SU-DHL-6 (cell line): ENCODE measurements at regions not wholly inside any gene's neighbourhood (a gene's known extent, or its start where the extent isn't known, plus 50 kb on each side); places are given as distances from the start of the nearest gene placed in this dataset.

Experiments used
- EZH2phosphoT487 ChIP-seq: fragments of 200-600 bp; sonication (generic), shearing (Covaris generic); conservative IDR thresholded peaks from 2 replicates; pipeline ENCODE4 v1.6.1; 2018; ENCODE audit warnings: mild to moderate bottlenecking, antibody characterized with exemption, low read length, moderate library complexity, mixed read lengths
- TF ChIP-seq, protein P1 (sequence below): fragments of 200-600 bp; sonication (generic); IDR thresholded peaks from one replicate; pipeline ENCODE4 v1.5.1; 2017; ENCODE audit warnings: antibody characterized with exemption, mild to moderate bottlenecking, low read length, moderate library complexity; ENCODE audit not compliant: insufficient read depth, poor library complexity, severe bottlenecking

DNA sequence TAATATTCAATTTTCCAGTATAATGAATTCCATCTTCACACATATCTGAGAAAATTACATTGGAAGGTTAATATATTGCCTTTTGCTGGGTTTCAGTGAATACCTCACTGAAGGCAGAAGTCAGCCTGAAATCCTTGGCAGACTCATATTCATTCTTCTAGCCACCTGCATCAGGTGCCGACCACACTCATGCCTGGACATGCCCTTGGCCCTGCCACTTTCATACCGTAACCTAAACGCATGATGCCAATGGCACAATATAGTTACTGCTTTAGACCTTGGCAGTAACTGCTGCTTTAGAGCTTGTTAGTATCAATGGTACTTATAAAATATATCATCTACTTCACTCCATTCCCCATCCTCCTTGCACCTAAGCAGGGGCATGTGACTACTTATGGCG is 817.6 kb upstream of the CDH8 start:
- TF ChIP-seq, protein P1, sequence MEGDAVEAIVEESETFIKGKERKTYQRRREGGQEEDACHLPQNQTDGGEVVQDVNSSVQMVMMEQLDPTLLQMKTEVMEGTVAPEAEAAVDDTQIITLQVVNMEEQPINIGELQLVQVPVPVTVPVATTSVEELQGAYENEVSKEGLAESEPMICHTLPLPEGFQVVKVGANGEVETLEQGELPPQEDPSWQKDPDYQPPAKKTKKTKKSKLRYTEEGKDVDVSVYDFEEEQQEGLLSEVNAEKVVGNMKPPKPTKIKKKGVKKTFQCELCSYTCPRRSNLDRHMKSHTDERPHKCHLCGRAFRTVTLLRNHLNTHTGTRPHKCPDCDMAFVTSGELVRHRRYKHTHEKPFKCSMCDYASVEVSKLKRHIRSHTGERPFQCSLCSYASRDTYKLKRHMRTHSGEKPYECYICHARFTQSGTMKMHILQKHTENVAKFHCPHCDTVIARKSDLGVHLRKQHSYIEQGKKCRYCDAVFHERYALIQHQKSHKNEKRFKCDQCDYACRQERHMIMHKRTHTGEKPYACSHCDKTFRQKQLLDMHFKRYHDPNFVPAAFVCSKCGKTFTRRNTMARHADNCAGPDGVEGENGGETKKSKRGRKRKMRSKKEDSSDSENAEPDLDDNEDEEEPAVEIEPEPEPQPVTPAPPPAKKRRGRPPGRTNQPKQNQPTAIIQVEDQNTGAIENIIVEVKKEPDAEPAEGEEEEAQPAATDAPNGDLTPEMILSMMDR, result no peak
- TF ChIP-seq EZH2phosphoT487, result no peak
